Ramos (cell line): ENCODE measurements at regions not wholly inside any gene's neighbourhood (a gene's known extent, or its start where the extent isn't known, plus 50 kb on each side); places are given as distances from the start of the nearest gene placed in this dataset.
"Not testable (repeated sequence)": the region's sequence is repeated elsewhere in the genome, so short reads cannot be mapped to it uniquely, and the experiment has no call there.

ENCODE experiments used
- in situ Hi-C: fragments of 300-500 bp; cut with MboI; formaldehyde crosslinking; loops from one replicate; pipeline ENCODE4 v1.14.3; 2022; ENCODE audit warnings: low sequenced_read_pairs; ENCODE audit not compliant: unreplicated experiment

DNA sequence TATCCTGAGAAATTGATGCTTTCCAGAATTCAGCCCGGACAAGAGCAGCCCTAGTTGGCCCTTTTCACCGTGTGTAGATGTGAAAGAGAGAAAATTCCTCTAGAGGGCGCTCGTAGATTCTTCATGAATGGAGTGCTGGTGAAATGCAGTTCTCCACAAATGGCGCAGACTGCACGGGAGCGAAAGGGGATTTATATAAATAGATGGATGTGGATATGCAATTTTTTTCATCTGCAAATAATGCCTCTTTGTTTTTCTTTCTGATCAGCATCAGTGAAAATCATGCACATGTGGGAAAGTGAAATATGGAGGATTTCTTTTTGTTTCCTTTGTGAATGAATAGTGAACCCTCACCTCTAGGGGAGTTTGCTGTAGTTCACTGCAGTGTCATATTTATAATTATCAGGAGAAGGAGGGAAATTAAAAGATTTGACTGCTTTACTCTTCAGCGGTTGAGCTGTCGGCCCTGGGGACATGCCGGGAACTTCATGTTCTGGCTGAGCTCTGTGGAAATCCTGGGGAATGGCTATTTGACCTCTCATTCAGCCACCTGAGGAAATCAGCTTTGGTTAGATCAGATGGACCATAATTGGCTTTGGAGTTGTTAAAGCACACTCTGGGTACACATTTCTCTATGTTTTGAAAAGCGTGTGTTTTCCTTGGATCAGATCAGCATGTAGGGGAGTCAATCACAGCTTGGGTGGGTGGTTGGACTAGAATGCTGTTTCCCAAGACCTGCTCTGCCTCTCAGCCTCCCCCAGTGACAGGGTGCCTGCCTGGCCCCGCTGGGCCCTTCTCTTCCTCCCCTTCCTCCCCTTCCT, 115.0 kb upstream of the SHISA3 start:
- in situ Hi-C loops, result loop anchor here (10.0 kb wide), 1 partner anchor 593 kb away; no protein-coding TSS in a partner anchor

DNA sequence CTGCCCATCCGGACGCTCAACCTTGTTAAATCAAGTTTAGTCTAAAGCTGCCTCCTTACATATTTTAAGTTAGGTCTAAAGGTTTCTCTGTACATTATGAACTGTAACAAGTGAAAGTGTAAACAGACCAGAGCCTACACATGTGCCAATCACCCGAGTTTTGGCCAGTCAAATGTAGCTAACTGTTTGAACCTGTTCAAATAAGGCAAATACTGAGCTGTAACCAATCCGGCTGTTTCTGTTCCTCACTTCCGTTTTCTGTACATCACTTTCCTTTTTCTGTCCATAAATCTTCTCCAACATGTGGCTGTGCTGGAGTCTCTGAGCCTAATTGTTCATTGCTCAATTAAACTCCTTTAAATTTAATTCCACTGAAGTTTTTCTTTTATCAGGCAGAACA, 113.3 kb upstream of the SHISA3 start:
- in situ Hi-C loops, result loop anchor here (10.0 kb wide), 1 partner anchor 591 kb away; no protein-coding TSS in a partner anchor

DNA sequence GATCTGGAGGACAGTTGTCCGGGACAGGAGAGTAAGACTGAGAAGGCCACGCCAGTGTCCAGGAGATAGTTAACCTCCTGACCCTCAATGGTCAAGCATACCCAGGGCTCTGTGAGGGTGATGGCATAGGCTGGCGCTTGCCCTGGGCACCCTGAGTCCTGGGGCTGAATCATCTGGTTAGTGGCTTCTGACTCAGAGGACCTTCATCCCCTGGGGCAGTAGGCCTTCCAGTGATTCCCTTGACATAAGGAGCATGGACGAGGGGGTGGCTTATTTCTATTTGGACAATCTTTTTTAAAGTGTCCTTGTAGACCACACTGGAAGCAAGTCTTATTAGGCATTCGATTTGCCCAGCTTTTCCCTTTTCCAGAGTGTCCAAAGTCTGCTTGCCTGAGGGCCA, 108.4 kb upstream of the SHISA3 start:
- in situ Hi-C loops, result loop anchor here (5.0 to 10.0 kb wide), 2 partner anchors 93 to 586 kb away; no protein-coding TSS in a partner anchor

DNA sequence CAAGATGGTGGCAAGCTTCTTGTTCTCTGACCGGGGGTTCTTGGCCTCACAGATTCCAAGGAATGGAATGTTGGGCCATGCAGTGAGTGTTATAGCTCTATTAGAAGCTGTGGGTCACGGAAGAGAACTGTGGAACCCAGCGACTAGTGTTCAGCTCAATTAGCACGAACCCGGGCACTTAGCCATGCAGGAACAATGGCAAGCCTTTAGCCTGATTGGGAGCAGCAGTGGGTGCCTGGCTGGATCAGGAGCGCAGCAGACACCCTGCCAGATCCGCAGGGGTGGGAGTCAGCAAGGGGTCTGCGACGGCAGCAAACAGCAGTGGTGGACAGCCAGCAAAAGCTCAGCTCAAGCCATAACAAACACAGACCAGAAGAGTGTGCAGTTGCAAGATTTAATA, 105.1 kb upstream of the SHISA3 start:
- in situ Hi-C loops, result loop anchor here (10.0 kb wide), 1 partner anchor 223 kb away; no protein-coding TSS in a partner anchor

DNA sequence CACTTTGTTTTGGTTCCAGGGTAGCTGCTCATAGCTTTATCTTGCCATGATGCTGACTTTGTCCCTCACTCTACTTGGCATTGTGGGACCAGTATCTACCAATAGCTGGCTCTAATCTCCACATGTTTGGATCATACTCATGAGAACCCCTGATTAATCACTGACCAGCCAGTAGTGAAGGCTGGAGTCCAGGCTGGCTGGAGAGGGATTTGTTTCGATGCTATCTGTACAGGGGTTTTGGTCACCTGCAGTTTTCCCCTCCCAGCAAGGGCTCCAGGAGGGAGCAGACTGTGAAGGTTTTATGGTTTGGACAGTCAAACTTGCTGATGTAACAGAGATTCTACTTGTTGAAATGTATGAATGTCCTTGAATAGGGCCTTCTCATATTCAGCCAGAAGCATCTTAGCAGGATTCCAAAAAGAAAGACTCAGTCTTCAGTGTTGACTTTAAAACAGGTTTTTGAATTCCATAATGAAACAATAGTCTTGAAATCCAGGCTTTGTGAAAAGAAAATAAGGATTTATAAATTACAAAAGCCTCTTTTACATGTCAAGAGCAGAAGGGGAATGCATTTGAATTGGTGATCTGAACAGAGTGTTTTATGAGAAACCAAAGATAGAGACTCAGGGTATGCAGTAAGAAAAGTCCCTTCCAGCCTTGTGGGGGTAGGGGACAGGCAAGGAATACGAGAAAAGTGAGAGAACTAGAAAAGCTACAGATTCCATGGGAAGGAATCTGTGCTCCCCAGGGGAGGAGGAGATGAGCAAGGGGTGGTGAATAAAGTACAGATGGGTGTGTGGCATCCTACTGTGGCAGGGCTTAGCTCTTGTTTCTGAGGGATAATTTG, 103.1 kb upstream of the SHISA3 start:
- in situ Hi-C loops, result loop anchor here (10.0 kb wide), 1 partner anchor 221 kb away; no protein-coding TSS in a partner anchor

DNA sequence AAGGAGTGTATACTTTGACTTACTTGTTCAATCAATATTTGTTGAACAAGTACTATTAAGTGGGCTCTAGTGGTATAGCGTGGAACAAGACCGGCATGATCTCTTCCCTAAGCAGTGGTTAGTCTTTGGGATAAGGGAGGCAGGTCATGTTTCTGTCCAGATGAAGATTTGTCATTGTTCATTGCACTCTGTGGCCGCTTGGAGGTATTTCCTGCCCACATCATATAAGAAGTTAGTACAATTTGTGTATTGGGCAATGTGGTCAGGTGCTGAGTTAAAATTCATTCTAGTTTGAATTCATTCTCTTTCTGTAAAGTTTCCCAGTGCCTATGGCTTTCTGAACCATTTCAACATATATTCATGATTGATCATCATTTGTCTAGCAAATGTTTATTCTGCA, 101.1 kb upstream of the SHISA3 start:
- in situ Hi-C loops, result loop anchor here (10.0 kb wide), 1 partner anchor 219 kb away; no protein-coding TSS in a partner anchor

DNA sequence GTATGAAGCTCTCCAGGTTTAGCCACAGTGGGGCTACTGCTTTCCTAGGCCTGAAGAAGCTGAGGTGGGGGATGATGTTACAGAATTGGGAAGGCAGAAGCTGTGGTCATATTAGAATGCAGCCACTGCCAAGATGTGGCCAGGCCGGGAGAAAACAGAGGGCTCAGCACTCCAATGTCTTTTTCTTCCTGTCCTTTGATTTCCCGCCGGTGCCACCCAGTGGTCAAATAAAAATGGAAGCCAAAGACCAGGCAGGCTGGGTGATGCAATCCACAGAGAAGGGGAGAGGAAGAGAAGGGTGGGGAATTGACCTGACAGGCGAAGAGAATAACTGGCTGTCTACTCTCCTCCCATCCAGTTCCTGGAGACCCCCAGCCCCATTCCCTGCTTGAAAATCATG, 94.9 kb upstream of the SHISA3 start:
- in situ Hi-C loops, result no loop called here

DNA sequence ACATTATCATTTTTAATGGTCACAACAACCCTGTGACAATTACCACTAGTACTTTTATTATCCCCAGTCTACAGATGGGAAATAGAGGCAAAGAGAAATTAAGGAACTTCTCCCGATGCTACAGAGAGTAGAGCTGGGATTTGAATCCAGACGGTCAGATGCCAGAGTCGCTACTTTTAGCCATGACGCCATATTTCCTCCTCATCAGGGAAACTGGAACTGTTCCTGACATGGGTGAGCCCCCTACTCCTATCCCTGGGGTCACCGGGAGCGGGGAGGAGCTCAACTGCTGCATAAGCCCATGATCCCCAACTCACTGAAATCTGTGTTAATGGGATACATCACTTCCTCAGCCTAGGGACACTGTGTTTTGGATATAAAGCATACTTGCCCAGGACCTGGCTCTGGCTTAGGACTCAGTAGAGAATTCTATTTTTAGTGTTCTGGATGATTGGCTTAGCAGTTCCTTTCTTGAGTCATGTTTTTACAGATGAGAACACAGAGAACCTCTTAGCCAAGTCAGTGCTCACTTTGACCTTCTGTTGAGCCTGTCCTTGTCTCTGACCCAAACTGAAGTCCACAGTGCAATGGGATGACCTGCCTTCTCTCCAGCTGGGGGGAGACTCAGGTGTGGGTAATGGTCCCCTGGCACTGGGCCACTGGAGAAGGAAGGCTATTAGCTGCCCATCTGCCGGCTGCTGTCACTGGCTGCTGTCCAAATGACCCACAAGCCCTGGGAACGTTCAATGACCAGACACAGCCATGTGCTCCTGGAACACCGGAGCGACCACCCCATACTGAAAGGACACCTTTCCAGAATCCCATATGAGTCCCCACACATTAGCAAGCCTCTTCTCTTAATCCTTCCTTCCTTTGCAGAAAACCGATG, 90.8 kb upstream of the SHISA3 start:
- in situ Hi-C loops, result no loop called here

DNA sequence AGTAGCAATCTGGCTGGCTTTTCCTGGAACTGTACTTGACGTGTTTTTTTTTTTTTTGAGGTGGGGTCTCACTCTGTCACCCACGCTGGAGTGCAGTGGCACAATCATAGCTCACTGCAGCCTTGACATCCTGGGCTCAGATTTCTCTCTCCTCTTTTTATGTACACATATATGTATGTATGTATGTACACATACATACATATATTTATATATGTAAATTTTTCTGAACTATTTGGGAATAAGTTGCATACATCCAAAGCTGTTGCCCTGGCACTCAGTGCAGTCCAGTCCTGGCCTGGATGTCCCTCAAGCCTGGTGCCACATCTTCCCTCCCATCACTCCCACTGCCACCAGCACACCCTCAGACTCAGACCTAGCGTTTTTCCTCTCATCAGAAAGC, 89.0 kb upstream of the SHISA3 start:
- in situ Hi-C loops, result no loop called here

DNA sequence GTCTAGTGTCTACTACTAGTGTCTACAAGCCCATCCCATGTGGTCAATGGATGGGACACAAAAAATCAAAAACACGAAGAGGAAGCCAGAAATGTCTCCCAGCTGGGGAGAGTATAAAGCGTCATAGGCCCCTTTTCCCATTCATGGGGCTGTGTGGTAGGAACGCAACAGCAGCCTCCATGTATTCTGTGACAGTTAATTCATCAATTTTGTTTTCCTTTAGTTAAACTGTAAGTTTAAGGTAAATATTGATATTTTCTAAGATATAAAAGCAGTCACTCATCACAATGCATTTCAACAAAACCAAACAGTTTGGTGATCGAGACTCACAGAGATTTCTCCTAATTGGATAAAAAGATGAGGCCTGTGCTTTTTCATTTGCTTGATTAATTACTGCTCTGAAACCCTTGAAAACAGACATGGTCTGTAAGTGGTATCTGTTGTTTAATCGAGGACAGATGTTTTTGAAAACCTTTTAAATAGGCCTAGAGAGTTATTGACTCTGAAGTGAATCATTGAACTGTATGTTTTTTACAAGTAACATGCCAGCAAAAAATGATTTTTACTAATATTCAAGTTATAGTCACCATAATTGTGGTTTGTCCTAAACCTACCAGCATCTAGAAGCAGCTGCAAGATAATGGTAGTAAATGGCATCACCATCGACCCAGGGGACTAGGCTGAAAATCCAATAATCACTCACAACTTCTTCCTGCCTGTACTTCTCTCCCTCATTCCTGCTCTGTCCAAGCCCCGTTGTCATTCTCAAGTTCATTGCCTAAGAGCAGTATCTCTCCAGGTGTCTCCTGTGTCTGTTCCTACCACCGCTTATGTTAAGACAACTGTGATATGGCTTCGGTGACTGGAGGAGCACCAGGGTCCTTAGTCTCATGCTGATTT, 87.7 kb upstream of the SHISA3 start:
- in situ Hi-C loops, result no loop called here

DNA sequence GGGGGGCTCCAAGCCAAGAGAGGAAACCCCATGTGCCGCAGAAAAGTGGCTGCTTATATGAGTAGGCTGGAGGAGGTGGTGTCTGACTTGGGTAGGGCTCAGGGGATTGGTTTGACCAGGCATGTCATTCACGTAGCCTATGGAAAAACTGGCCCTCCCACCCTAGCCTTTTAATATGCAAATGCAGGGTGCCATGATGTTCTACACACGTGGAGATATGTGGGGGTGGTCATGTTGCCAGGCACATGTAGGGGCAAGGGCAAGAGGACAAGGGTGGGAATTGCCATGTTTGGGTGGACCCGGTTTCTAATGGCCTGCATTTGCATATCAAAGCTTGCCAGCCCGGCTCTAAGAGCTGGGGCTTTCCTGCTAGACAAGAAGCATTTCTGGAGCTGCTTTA, 86.9 kb upstream of the SHISA3 start:
- in situ Hi-C loops, result no loop called here

DNA sequence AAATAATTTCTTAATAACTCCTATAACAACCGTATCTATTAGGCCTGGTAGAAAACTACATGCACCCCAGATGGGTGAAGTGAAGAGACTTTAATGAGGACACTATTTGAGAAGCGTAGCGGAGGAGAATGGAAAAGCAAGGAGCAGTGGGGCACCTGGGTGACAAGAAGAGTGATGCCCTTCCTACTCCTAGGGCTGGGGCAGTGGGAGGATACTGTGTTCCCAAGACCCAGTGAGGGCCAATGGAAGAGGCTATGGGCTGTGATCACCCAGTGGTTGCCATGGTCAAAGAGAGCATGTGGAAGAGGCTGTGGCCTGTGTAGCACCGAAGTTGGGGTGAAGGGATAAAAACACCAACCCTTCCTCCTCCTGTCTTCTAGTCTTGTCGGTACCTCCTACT, 86.5 kb upstream of the SHISA3 start:
- in situ Hi-C loops, result no loop called here

DNA sequence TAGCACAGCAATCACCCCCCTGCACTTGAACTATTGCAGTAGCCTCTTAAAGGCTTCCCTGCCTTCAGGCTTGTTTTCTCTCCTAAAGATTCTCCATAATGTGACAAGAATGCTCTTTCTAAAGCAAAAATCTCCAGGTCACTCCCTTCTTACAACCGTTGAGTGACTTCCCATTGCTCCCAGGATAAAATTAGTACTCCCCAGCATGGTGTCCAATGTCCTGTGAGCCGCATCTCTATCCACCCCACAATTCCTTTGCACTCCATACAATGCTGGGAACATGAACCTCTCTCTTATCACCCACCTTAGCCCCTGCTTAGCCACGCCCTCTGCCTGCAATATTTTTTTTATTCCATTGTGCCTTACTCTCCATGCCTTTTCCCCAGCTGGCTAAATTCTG, 85.7 kb upstream of the SHISA3 start:
- in situ Hi-C loops, result no loop called here

DNA sequence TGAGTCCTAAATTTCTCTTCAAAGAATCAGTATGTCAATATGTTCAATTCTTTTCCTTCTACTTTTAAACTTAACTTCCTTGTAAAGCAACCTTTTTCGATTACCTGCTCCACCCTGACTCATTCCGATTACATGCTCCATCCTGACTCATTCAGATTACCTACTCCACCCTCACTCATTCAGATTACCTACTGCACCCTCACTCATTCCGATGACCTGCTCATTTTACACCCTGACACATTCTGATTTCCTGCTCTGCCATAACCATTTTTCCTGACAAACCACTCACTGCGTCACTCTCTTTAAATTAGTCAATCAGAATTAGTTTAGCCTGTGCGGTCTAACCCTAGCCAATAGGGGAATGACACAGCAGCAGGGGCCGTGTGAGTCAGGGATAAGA, 83.9 kb upstream of the SHISA3 start:
- in situ Hi-C loops, result not testable (repeated sequence)

DNA sequence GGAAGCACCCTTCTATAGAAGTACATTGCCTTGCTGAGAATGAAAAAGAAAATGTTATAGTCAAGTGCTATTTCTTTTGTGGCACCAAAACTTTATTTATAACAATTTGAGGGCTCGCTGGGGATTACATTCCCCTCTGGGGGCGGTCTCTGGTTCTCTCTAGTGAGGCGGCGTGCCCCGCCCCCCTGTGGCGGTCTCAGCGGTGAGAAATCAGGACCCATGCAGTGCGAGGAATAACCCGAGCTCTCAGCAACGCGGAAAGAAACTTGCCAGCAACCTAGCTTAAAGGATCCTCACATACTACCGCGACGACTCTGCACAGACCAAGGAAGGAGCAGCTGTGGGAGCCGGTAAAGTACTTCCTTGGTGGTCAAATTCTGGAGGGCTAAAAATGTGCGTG, 83.4 kb upstream of the SHISA3 start:
- in situ Hi-C loops, result no loop called here

DNA sequence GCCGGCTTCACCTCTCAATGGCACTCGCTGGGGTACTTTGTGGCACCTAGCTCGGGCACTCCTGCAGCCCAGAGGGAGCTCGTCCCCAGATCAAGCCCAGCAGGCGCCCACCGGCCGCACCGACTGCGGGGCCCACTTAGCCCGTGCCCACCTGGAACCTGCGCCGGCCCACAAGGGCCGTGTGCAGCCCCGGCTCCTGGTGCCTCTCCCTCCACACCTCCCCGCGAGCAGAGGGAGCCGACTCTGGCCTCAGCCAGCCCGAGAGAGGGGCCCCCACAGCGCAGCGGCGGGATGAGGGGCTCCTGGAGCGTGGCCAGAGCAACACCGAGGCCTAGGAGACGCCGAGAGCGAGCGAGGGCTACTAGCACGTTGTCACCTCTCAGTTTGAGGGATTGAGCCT, 82.1 kb upstream of the SHISA3 start:
- in situ Hi-C loops, result no loop called here

DNA sequence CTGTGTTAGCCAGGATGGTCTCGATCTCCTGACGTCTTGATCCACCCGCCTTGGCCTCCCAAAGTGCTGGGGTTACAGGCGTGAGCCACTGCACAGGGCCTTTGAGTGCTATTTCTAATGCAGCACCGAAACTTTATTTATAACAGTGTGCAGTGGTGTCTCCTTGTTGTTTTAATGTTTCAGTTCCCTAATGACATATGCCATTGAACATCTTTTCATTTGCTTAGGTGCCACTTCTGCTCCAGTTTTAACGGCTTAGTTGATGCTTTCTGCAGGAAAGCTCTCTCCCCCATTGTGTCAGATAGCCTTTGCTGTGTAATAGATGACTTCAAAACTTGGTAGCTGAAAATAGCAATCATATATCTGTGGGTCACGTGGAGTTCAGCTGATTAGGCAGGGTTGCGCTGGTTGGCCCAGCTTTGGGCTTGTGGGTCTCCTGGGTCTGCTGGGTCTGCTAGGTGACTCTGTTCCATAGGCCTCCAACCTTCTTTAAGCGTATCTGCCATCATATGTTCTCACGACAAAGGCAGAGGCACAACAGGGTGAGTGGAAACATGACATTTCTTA, 76.4 kb upstream of the SHISA3 start:
- in situ Hi-C loops, result no loop called here

DNA sequence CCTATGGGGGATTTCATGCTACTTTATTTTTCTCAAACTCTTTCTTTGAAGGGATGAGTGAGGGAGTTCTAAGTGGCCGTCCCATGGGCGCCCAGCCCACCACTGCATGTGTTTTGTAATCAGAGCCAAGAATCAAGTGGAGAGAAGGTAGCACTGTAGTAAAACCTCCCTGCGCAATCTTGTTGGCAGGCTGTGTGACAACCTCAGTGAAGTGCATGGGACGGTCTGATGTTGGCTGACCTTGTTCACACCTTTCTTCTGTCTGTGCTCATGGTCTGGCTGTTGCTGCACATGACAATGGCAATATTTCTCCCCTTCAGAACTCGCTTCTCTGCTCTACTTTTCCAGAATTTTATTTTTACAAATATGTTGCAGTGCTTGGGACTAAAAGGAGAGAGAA, 71.2 kb upstream of the SHISA3 start:
- in situ Hi-C loops, result no loop called here

DNA sequence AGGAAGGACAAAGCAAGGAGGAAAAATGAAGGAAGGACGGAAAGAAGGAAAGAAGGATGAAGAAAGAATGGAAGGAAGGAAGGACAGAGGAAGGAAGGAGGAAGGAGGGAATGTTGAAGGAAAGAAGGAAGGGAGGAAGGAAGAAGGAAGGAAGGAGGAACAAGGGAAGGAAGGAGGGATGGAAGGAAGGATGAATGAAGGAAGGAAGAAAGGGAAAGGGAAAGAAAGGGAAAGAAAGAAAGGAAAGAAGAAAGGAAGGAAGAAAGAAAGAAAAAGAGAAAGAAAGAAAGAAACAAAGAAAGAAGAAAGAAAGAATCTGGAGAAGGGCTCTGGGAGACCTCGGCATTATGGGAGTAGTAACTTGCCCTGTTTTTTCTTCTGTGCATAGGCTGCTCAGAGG, 70.8 kb upstream of the SHISA3 start:
- in situ Hi-C loops, result no loop called here
